ENCODE measurements at regions not wholly inside any gene's neighbourhood (a gene's known extent, or its start where the extent isn't known, plus 50 kb on each side); places are given as distances from the start of the nearest gene placed in this dataset.

- WGBS, 2 donors: 56 to 85% methylated on average over 1 of the region's 1 CpG
- intact Hi-C loops (cut with DNase I): no loop called here
- Histone ChIP-seq H3K4me1 (no peaks in the 10 kb centered on the region), H3K36me3 (no peaks in the 10 kb centered on the region), H3K9me3 (no peaks in the 10 kb centered on the region), H3K27me3 (no peaks in the 10 kb centered on the region), H3K27ac (no peak overlapping the region), H3K4me3 (no peak overlapping the region)
- TF ChIP-seq CTCF (IDR thresholded peaks at IDR 0.05): no peak
- no peak for TF ChIP-seq POLR2A (IDR thresholded peaks at IDR 0.05)
- no peak for DNase-seq
Observed at GRCh38 chr4:59629348-59629747, 1570.8 kb upstream of the ADGRL3 start.

- no peak for TF ChIP-seq POLR2A (IDR thresholded peaks at IDR 0.05)
- TF ChIP-seq CTCF (IDR thresholded peaks at IDR 0.05): no peak
- intact Hi-C loops (cut with DNase I): no loop called here
- Histone ChIP-seq H3K36me3 (no peaks in the 10 kb centered on the region), H3K9me3 (no peaks in the 10 kb centered on the region), H3K4me1 (no peaks in the 10 kb centered on the region), H3K27ac (no peak overlapping the region), H3K27me3 (no peaks in the 10 kb centered on the region), H3K4me3 (no peak overlapping the region)
- WGBS, 2 donors: 73 to 79% methylated on average over 3 of the region's 3 CpGs
- no peak for DNase-seq
Observed at GRCh38 chr4:59630235-59630634, 1569.9 kb upstream of the ADGRL3 start.

- DNase-seq: no peak
- Histone ChIP-seq H3K4me3 (no peak overlapping the region), H3K36me3 (no peaks in the 10 kb centered on the region), H3K27ac (no peak overlapping the region), H3K27me3 (no peaks in the 10 kb centered on the region), H3K4me1 (no peaks in the 10 kb centered on the region), H3K9me3 (no peaks in the 10 kb centered on the region)
- intact Hi-C loops (cut with DNase I): no loop called here
- no peak for TF ChIP-seq CTCF (IDR thresholded peaks at IDR 0.05)
- no peak for TF ChIP-seq POLR2A (IDR thresholded peaks at IDR 0.05)
Observed at GRCh38 chr4:59630922-59631321, 1569.2 kb upstream of the ADGRL3 start.

GRCh38 chr4:59637596-59637995, 1562.5 kb upstream of the ADGRL3 start:
- Histone ChIP-seq H3K36me3 (no peaks in the 10 kb centered on the region), H3K4me3 (no peak overlapping the region), H3K27me3 (no peaks in the 10 kb centered on the region), H3K27ac (no peak overlapping the region), H3K4me1 (no peaks in the 10 kb centered on the region), H3K9me3 (no peaks in the 10 kb centered on the region)
- 69 to 82% methylated on average over 1 of the region's 1 CpG for WGBS, 2 donors
- no peak for DNase-seq
- intact Hi-C loops (cut with DNase I): no loop called here
- TF ChIP-seq POLR2A (IDR thresholded peaks at IDR 0.05) (no peak), CTCF (IDR thresholded peaks at IDR 0.05) (no peak)

- H3K4me3 ChIP-seq: no peak overlapping the region
- WGBS, 2 donors: 53 to 64% methylated on average over 1 of the region's 1 CpG
- intact Hi-C loops (cut with DNase I): no loop called here
- H3K27me3 ChIP-seq: no peaks in the 10 kb centered on the region
- no peak for TF ChIP-seq CTCF (IDR thresholded peaks at IDR 0.05)
- TF ChIP-seq POLR2A (IDR thresholded peaks at IDR 0.05): no peak
- no peaks in the 10 kb centered on the region for H3K36me3 ChIP-seq
- no peaks in the 10 kb centered on the region for H3K9me3 ChIP-seq
- DNase-seq: no peak
- no peak overlapping the region for H3K27ac ChIP-seq
- no peaks in the 10 kb centered on the region for H3K4me1 ChIP-seq
Observed at GRCh38 chr4:59643682-59644081, 1556.4 kb upstream of the ADGRL3 start.
